ENCODE measurements at regions not wholly inside any gene's neighbourhood (a gene's known extent, or its start where the extent isn't known, plus 50 kb on each side); places are given as distances from the start of the nearest gene placed in this dataset.

DNA sequence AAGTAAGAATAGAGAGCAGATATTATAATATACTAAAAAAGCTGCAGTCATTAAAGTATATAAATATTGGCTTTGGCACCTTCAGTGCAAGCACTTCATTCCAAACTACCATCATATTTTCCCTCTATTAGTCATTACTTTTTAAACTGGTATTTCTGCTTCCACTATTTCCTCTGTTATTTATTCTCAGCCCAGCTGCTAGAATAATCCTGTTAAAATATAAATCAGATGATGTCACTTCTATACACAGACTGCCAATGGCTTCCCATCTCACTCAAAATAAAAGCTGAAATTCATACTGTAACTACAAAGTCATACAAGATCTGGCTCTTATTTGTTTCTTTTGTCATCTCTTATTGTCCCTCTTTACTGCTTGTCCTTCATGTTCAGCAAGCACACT lies 432.9 kb downstream of the TLE4 start:
- no peaks in the 10 kb centered on the region for H3K9me3 ChIP-seq (replicated peaks; ENCODE audit: control insufficient read depth, insufficient read depth, low read depth, low read length)
- no peak for DNase-seq (ENCODE audit: extremely low read depth in 1 of 4, low spot score in 3 of 4)
- H2AFZ ChIP-seq (ENCODE audit: low read depth, low read length) = no peak overlapping the region
- intact Hi-C loops (cut with micrococcal nuclease) = no loop called here
- in situ Hi-C loops (cut with MboI) = no loop called here
- H3K36me3 ChIP-seq (ENCODE audit: control insufficient read depth, insufficient read depth, low read length) = no peaks in the 10 kb centered on the region
- H3K27ac ChIP-seq (ENCODE audit: extremely low read depth, low read depth, low read length) = no peak overlapping the region
- H3K79me2 ChIP-seq (ENCODE audit: control insufficient read depth, insufficient read depth, low read length) = no peaks in the 10 kb centered on the region
- POLR2A ChIA-PET = no interaction called here
- no TSS peak for BruUV-seq (replicated peaks)
- no peak overlapping the region for H3K4me2 ChIP-seq (ENCODE audit: insufficient read depth, low read length)
- no peaks in the 10 kb centered on the region for H4K20me1 ChIP-seq (replicated peaks; ENCODE audit: control insufficient read depth, insufficient read depth, low read length)
- no peak overlapping the region for H3K4me3 ChIP-seq
- H3K27me3 ChIP-seq (ENCODE audit: control insufficient read depth in 2 of 2, insufficient read depth in 2 of 2, low read length in 2 of 2) = no peaks in the 10 kb centered on the region
- FAIRE-seq = no peak
- CTCF ChIA-PET (ENCODE audit: low intra/inter-chr PET ratio) = no interaction called here
- H3K9ac ChIP-seq (ENCODE audit: insufficient read depth in 1 of 2, low read depth in 2 of 2, low read length in 2 of 2) = no peak overlapping the region
- ATAC-seq = no peak
- TF ChIP-seq SREBF1 (IDR thresholded peaks at IDR 0.05; ENCODE audit: borderline replicate concordance, low read depth, low read length) (no peak), SNIP1 (IDR thresholded peaks at IDR 0.05; ENCODE audit: low read depth) (no peak), MAFG (tag; conservative IDR thresholded peaks at IDR 0.05) (no peak), ZNF174 (CRISPR knock-in tag; IDR thresholded peaks at IDR 0.05) (no peak), MAFF (IDR thresholded peaks at IDR 0.05; ENCODE audit: low read length) (no peak), TSC22D4 (tag; IDR thresholded peaks at IDR 0.05) (no peak)
- H3K9me1 ChIP-seq (ENCODE audit: control insufficient read depth, insufficient read depth, low read length) = no peaks in the 10 kb centered on the region
- H3K4me1 ChIP-seq (replicated peaks in 1 of 2; ENCODE audit: control insufficient read depth in 2 of 2, insufficient read depth in 2 of 2, low read length in 2 of 2) = no peaks in the 10 kb centered on the region

DNA sequence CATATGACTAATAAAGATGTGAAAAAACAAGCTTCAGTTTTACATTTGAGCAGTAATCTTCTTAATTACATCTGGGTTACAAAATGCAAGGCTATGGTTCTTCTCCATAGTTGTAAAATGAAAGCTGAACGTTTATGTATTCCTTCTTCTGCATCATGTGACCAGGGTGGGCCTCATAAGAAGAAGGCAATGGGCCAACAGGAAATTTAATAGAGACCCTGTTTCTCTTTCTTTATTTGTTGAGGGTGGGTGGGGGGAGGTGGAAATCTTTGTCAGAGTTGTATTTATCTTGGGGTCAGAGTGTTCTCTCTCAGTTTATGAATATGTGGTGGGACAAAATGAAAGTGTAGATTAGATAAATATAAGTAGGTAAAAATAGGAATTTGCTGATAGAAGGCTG lies 418.8 kb downstream of the TLE4 start:
- in situ Hi-C loops (cut with MboI) (no loop called here), intact Hi-C loops (cut with micrococcal nuclease) (no loop called here)
- Histone ChIP-seq H3K79me2 (ENCODE audit: control insufficient read depth, insufficient read depth, low read length) (no peaks in the 10 kb centered on the region), H3K27ac (ENCODE audit: extremely low read depth, low read depth, low read length) (no peak overlapping the region), H3K4me1 (replicated peaks in 1 of 2; ENCODE audit: control insufficient read depth in 2 of 2, insufficient read depth in 2 of 2, low read length in 2 of 2) (no peaks in the 10 kb centered on the region), H2AFZ (ENCODE audit: low read depth, low read length) (no peak overlapping the region), H3K4me2 (ENCODE audit: insufficient read depth, low read length) (no peak overlapping the region), H4K20me1 (replicated peaks; ENCODE audit: control insufficient read depth, insufficient read depth, low read length) (no peaks in the 10 kb centered on the region), H3K27me3 (ENCODE audit: control insufficient read depth in 2 of 2, insufficient read depth in 2 of 2, low read length in 2 of 2) (no peaks in the 10 kb centered on the region), H3K36me3 (ENCODE audit: control insufficient read depth, insufficient read depth, low read length) (no peaks in the 10 kb centered on the region), H3K4me3 (no peak overlapping the region), H3K9ac (ENCODE audit: insufficient read depth in 1 of 2, low read depth in 2 of 2, low read length in 2 of 2) (no peak overlapping the region), H3K9me1 (ENCODE audit: control insufficient read depth, insufficient read depth, low read length) (no peaks in the 10 kb centered on the region), H3K9me3 (replicated peaks; ENCODE audit: control insufficient read depth, insufficient read depth, low read depth, low read length) (no peaks in the 10 kb centered on the region)
- ChIA-PET POLR2A (no interaction called here), CTCF (ENCODE audit: low intra/inter-chr PET ratio) (no interaction called here)
- ATAC-seq (no peak), DNase-seq (ENCODE audit: extremely low read depth in 1 of 4, low spot score in 3 of 4) (no peak), FAIRE-seq (no peak)
- 0% methylated on average over 1 of the region's 1 CpG for WGBS (ENCODE audit: insufficient coverage, low coverage, missing lambda C conversion rate)
- BruUV-seq (replicated peaks) = no TSS peak
- TF ChIP-seq, protein P1, sequence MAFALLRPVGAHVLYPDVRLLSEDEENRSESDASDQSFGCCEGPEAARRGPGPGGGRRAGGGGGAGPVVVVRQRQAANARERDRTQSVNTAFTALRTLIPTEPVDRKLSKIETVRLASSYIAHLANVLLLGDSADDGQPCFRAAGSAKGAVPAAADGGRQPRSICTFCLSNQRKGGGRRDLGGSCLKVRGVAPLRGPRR (CRISPR knock-in tag; IDR thresholded peaks at IDR 0.05) = no peak
- TF ChIP-seq SMARCE1 (IDR thresholded peaks at IDR 0.05) (no peak), HNRNPUL1 (IDR thresholded peaks at IDR 0.05; ENCODE audit: low read length) (no peak), ZNF121 (CRISPR knock-in tag; conservative IDR thresholded peaks at IDR 0.05) (no peak), ZNF124 (CRISPR knock-in tag; IDR thresholded peaks at IDR 0.05) (no peak), NELFE (IDR thresholded peaks at IDR 0.05; ENCODE audit: insufficient read depth, insufficient read length) (no peak), PCBP2 (IDR thresholded peaks at IDR 0.05; ENCODE audit: low read depth, low read length, poor library complexity, severe bottlenecking) (no peak), GTF2F1 (IDR thresholded peaks at IDR 0.05; ENCODE audit: low read depth, low read length) (no peak), PRMT5 (CRISPR knock-in tag; IDR thresholded peaks at IDR 0.05) (no peak), JUND (IDR thresholded peaks at IDR 0.05; ENCODE audit: borderline replicate concordance, low read depth, low read length) (no peak), JUND (tag; IDR thresholded peaks at IDR 0.05; ENCODE audit: borderline replicate concordance, low read depth, low read length) (no peak), BRD9 (IDR thresholded peaks at IDR 0.05; ENCODE audit: low read depth, partially characterized antibody) (no peak)
- TF ChIP-seq, protein P2, sequence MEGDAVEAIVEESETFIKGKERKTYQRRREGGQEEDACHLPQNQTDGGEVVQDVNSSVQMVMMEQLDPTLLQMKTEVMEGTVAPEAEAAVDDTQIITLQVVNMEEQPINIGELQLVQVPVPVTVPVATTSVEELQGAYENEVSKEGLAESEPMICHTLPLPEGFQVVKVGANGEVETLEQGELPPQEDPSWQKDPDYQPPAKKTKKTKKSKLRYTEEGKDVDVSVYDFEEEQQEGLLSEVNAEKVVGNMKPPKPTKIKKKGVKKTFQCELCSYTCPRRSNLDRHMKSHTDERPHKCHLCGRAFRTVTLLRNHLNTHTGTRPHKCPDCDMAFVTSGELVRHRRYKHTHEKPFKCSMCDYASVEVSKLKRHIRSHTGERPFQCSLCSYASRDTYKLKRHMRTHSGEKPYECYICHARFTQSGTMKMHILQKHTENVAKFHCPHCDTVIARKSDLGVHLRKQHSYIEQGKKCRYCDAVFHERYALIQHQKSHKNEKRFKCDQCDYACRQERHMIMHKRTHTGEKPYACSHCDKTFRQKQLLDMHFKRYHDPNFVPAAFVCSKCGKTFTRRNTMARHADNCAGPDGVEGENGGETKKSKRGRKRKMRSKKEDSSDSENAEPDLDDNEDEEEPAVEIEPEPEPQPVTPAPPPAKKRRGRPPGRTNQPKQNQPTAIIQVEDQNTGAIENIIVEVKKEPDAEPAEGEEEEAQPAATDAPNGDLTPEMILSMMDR (IDR thresholded peaks at IDR 0.05 in 2 of 3, conservative IDR thresholded peaks at IDR 0.05 in 1 of 3; ENCODE audit: insufficient read depth in 2 of 3, low read depth in 1 of 3, low read length in 3 of 3) = no peak
